Caco-2 (cell line): ENCODE measurements at regions not wholly inside any gene's neighbourhood (a gene's known extent, or its start where the extent isn't known, plus 50 kb on each side); places are given as distances from the start of the nearest gene placed in this dataset.

Experiments used
- BruUV-seq: library from RNA; stranded (reverse); fragments of 400-500 nt; replicated peaks from 2 replicates; lab custom pipeline; 2021; lab: Mats Ljungman, UMichigan
- CTCF ChIA-PET: fragments of 300-600 bp; sonication (Branson Sonifier 250); formaldehyde crosslinking; loops from one replicate; lab custom pipeline; 2022; ENCODE audit warnings: antibody characterized with exemption; lab: Charles Lee
- POLR2A ChIA-PET: fragments of 300-600 bp; sonication (Branson Sonifier 250); formaldehyde crosslinking; loops from one replicate; lab custom pipeline; 2022; ENCODE audit warnings: antibody characterized with exemption; lab: Charles Lee
- DNase-seq, 2 experiments: peaks; one replicate each; pipeline versions ENCODE4 v3.0.0 to v3.0.0-alpha.2; 2020 to 2022
- H3K27me3 ChIP-seq: replicated peaks from 2 replicates; pipeline ENCODE4 v1.6.0; 2011; ENCODE audit warnings: low read length; ENCODE audit not compliant: control insufficient read depth, insufficient read depth
- H3K36me3 ChIP-seq: 2 replicates; pipeline ENCODE4 v1.5.1; 2011; ENCODE audit warnings: low read length; ENCODE audit not compliant: control insufficient read depth, insufficient read depth
- H3K4me1 ChIP-seq: fragments of 250-450 bp; sonication (Bioruptor Pico); 2 replicates; pipeline ENCODE4 v1.5.1; 2020; ENCODE audit warnings: mild to moderate bottlenecking
- H3K4me3 ChIP-seq: 2 replicates; pipeline ENCODE4 v1.5.1; 2011; ENCODE audit warnings: low read depth, mild to moderate bottlenecking, control low read depth, low read length
- H3K9me3 ChIP-seq: fragments of 250-450 bp; sonication (Bioruptor Pico); 2 replicates; pipeline ENCODE4 v1.5.1; 2020; ENCODE audit warnings: mild to moderate bottlenecking, moderate library complexity
- H3K27ac Mint-ChIP-seq: one replicate; pipeline ENCODE4 v1.8.0; 2022; ENCODE audit warnings: mixed read lengths; ENCODE audit not compliant: unreplicated experiment
- H3K27me3 Mint-ChIP-seq: one replicate; pipeline ENCODE4 v1.8.0; 2022; ENCODE audit warnings: mixed read lengths; ENCODE audit not compliant: insufficient read depth, unreplicated experiment
- H3K36me3 Mint-ChIP-seq: one replicate; pipeline ENCODE4 v1.8.0; 2022; ENCODE audit warnings: mild to moderate bottlenecking, mixed read lengths; ENCODE audit not compliant: insufficient read depth, unreplicated experiment
- H3K4me1 Mint-ChIP-seq: one replicate; pipeline ENCODE4 v1.8.0; 2022; ENCODE audit warnings: low read depth, mixed read lengths; ENCODE audit not compliant: unreplicated experiment
- H3K4me3 Mint-ChIP-seq: one replicate; pipeline ENCODE4 v1.8.0; 2022; ENCODE audit warnings: mild to moderate bottlenecking, moderate library complexity, mixed read lengths; ENCODE audit not compliant: unreplicated experiment
- H3K9me3 Mint-ChIP-seq: one replicate; pipeline ENCODE4 v1.8.0; 2022; ENCODE audit warnings: mixed read lengths; ENCODE audit not compliant: unreplicated experiment
- intact Hi-C: fragments of 100-400 bp; cut with micrococcal nuclease; formaldehyde crosslinking; loops from one replicate; pipeline ENCODE4 v1.10.0; 2022; ENCODE audit not compliant: unreplicated experiment
- TF ChIP-seq, protein P1 (sequence below), 2 experiments: fragments of 200-600 bp in 1 of 2; IDR thresholded peaks; 1 replicate in 1 of 2; 2 replicates in 1 of 2; pipeline versions ENCODE4 v1.5.1 to v1.8.0; 2011 to 2022; ENCODE audit warnings: antibody characterized with exemption in 1 of 2, control low read depth in 1 of 2, inconsistent platforms in 1 of 2, low read depth in 1 of 2, low read length in 1 of 2, mild to moderate bottlenecking in 1 of 2, moderate library complexity in 1 of 2; ENCODE audit not compliant: insufficient read depth in 1 of 2, severe bottlenecking in 1 of 2, unreplicated experiment in 1 of 2

DNA sequence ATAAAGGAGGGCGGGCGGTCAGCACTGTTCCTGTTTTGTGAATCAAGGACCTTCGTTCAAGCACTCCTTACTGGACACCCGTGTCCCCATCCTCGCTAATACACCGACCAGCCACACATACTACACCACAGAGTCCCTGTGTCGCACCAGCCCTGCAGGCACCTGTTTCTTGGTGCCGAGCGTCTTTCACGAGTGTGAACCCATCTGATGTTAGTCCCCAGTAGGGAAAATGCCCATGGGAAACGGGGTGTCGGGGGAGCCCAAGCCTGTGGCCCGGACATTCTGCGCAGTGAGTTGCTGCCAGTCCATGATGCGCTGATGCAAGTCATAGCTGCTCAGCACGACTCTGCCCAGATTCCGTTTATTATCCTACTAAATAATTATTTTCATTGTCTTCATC is 74.7 kb downstream of the TTLL2 start:
- ChIA-PET POLR2A (no interaction called here), CTCF (no interaction called here)
- Mint-ChIP-seq H3K9me3 (no peaks in the 10 kb centered on the region), H3K4me3 (no peak overlapping the region), H3K27ac (no peak overlapping the region), H3K4me1 (peaks cover 13% of the 10 kb centered on the region), H3K36me3 (no peaks in the 10 kb centered on the region), H3K27me3 (no peaks in the 10 kb centered on the region)
- no peaks in the 10 kb centered on the region for H3K36me3 ChIP-seq
- H3K9me3 ChIP-seq, result no peaks in the 10 kb centered on the region
- BruUV-seq, result no TSS peak
- no peak overlapping the region for H3K4me3 ChIP-seq
- DNase-seq, result peak in 1 of 2 experiments; percentile 3
- H3K27me3 ChIP-seq, result no peaks in the 10 kb centered on the region; the same call in 1 of the 2 replicates
- peaks cover 19% of the 10 kb centered on the region for H3K4me1 ChIP-seq
- TF ChIP-seq, protein P1, sequence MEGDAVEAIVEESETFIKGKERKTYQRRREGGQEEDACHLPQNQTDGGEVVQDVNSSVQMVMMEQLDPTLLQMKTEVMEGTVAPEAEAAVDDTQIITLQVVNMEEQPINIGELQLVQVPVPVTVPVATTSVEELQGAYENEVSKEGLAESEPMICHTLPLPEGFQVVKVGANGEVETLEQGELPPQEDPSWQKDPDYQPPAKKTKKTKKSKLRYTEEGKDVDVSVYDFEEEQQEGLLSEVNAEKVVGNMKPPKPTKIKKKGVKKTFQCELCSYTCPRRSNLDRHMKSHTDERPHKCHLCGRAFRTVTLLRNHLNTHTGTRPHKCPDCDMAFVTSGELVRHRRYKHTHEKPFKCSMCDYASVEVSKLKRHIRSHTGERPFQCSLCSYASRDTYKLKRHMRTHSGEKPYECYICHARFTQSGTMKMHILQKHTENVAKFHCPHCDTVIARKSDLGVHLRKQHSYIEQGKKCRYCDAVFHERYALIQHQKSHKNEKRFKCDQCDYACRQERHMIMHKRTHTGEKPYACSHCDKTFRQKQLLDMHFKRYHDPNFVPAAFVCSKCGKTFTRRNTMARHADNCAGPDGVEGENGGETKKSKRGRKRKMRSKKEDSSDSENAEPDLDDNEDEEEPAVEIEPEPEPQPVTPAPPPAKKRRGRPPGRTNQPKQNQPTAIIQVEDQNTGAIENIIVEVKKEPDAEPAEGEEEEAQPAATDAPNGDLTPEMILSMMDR (IDR thresholded peaks at IDR 0.05; ENCODE audit: insufficient read depth in 1 of 2, low read depth in 1 of 2, low read length in 1 of 2, severe bottlenecking in 1 of 2, unreplicated experiment in 1 of 2), result no peak
- intact Hi-C loops, result no loop called here

DNA sequence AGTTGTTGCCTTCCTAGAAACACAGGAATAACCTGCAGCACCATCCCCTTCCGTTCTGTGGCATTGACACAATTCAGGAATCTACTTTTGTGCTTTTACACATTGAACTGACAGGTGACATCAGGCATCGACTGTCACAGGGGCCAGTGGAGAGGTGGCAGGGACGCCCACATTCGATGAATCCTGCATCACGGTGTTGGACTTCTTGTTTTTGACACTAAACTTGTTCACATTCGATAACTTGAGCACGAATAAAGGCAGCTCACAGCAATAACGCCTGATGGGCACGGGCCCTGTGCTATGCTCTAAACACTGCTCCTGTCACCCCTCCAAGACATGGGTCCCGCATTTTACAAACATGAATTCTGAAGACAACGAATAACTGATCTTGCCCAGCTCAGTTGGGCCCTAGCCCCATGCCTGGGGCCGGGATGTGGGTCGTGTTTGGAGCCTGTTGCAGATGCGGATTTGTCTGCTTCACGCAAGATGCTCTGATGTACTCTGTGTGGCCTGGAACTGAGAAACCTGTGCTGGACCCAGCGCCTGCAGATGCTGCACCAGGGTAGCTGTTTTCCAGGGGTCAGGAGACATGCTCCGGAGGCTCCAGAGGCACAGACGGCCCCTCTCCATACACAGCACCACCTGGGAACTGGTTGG is 75.7 kb downstream of the TTLL2 start:
- Mint-ChIP-seq H3K4me3 (no peak overlapping the region), H3K4me1 (peaks cover 13% of the 10 kb centered on the region), H3K27ac (no peak overlapping the region), H3K27me3 (no peaks in the 10 kb centered on the region), H3K36me3 (no peaks in the 10 kb centered on the region), H3K9me3 (no peaks in the 10 kb centered on the region)
- TF ChIP-seq, protein P1 (IDR thresholded peaks at IDR 0.05; ENCODE audit: insufficient read depth in 1 of 2, low read depth in 1 of 2, low read length in 1 of 2, severe bottlenecking in 1 of 2, unreplicated experiment in 1 of 2), result no peak
- peaks cover 19% of the 10 kb centered on the region for H3K4me1 ChIP-seq
- H3K36me3 ChIP-seq, result no peaks in the 10 kb centered on the region
- H3K4me3 ChIP-seq, result no peak overlapping the region
- BruUV-seq, result no TSS peak
- H3K9me3 ChIP-seq, result no peaks in the 10 kb centered on the region
- no peaks in the 10 kb centered on the region; the same call in 1 of the 2 replicates for H3K27me3 ChIP-seq
- DNase-seq, result peak in 1 of 2 experiments; percentile 3
- ChIA-PET POLR2A (no interaction called here), CTCF (no interaction called here)
- intact Hi-C loops, result no loop called here

DNA sequence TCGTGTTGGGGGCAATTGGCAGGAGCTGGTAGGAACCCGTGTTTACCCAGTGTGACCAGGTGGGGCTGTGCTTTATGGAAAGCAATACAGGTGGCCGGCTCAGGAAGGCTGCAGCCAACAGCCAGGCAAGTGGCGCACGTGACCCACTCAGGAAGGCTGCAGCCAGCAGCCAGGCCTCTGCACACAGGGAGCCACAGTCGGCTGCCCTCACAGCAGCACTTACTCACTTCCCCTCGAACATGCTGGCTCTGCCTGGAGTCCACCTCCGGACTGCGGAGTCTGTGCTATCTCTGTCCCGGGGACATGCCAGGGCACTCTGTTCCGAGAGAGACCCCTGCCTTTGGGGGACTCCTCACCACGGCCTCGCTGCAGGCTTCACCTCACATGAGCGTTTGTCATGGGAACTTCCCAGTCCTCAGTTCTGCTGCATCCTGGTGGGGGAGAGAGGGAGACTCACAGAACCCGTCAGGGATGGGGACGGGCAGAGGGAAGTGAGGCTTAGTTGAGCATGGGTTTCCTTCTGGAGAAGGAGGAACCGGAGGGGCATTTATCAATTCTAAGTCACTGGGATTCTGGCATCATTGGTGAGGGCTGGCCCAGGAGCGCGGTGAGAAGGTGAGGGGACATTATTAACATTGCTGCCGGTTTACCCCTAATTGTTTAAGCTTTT is 76.8 kb downstream of the TTLL2 start:
- Histone ChIP-seq H3K4me1 (peaks cover 13% of the 10 kb centered on the region), H3K27me3 (no peaks in the 10 kb centered on the region; the same call in 1 of the 2 replicates), H3K36me3 (no peaks in the 10 kb centered on the region), H3K4me3 (no peak overlapping the region), H3K9me3 (no peaks in the 10 kb centered on the region)
- ChIA-PET POLR2A (no interaction called here), CTCF (no interaction called here)
- peaks cover 10% of the 10 kb centered on the region for H3K4me1 Mint-ChIP-seq
- no peak overlapping the region for H3K27ac Mint-ChIP-seq
- TF ChIP-seq, protein P1 (IDR thresholded peaks at IDR 0.05; ENCODE audit: insufficient read depth in 1 of 2, low read depth in 1 of 2, low read length in 1 of 2, severe bottlenecking in 1 of 2, unreplicated experiment in 1 of 2), result no peak
- H3K27me3 Mint-ChIP-seq, result no peaks in the 10 kb centered on the region
- intact Hi-C loops, result no loop called here
- BruUV-seq, result no TSS peak
- DNase-seq, result peak in 1 of 2 experiments; percentile 21
- H3K36me3 Mint-ChIP-seq, result no peaks in the 10 kb centered on the region
- no peak overlapping the region for H3K4me3 Mint-ChIP-seq
- no peaks in the 10 kb centered on the region for H3K9me3 Mint-ChIP-seq
